ENCODE measurements at regions not wholly inside any gene's neighbourhood (a gene's known extent, or its start where the extent isn't known, plus 50 kb on each side); places are given as distances from the start of the nearest gene placed in this dataset.

- H3K27me3 Mint-ChIP-seq (ENCODE audit: insufficient read depth) = peaks cover 2% of the 10 kb centered on the region
- no peak for TF ChIP-seq CTCF (conservative IDR thresholded peaks at IDR 0.05)
- WGBS, 2 experiments (ENCODE audit: insufficient coverage in 1 of 2, insufficient read length in 1 of 2) = 80% methylated on average over 1 of the region's 1 CpG; no CpG with 5 or more reads in 1 of the 2 experiments
- no peak overlapping the region for H3K27ac ChIP-seq (ENCODE audit: low read depth, low read length)
- no peak for DNase-seq
- H3K4me3 ChIP-seq (ENCODE audit: low read length) = no peak overlapping the region
- H3K9ac ChIP-seq (ENCODE audit: extremely low read depth, low read length, poor library complexity, severe bottlenecking) = no peak overlapping the region
- no peaks in the 10 kb centered on the region for H3K27me3 ChIP-seq (ENCODE audit: control insufficient read depth, insufficient read depth, low read length, poor library complexity, severe bottlenecking)
- no peaks in the 10 kb centered on the region for H3K36me3 ChIP-seq (ENCODE audit: control insufficient read depth, insufficient read depth, low read length)
- no peak overlapping the region for H3K4me3 Mint-ChIP-seq
- H3K36me3 Mint-ChIP-seq (ENCODE audit: low read depth) = no peaks in the 10 kb centered on the region
- no peaks in the 10 kb centered on the region for H3K9me3 ChIP-seq (ENCODE audit: control insufficient read depth, low read length)
- no peaks in the 10 kb centered on the region for H3K4me1 ChIP-seq (ENCODE audit: control insufficient read depth, insufficient read depth, low read length)
- no peaks in the 10 kb centered on the region for H3K9me3 Mint-ChIP-seq
- no peaks in the 10 kb centered on the region for H3K4me1 Mint-ChIP-seq
- H3K27ac Mint-ChIP-seq = no peak overlapping the region
Measured at GRCh38 chr13:53568491-53568890, 539.9 kb downstream of the OLFM4 start.

GRCh38 chr13:53569453-53569852, 540.8 kb downstream of the OLFM4 start:
- no peak overlapping the region for H3K27ac ChIP-seq (ENCODE audit: low read depth, low read length)
- H3K4me3 Mint-ChIP-seq = no peak overlapping the region
- WGBS, 2 experiments (ENCODE audit: insufficient coverage in 1 of 2, insufficient read length in 1 of 2) = 67 to 90% methylated on average over 1 to 2 of the region's 2 CpGs
- no peak overlapping the region for H3K4me3 ChIP-seq (ENCODE audit: low read length)
- H3K4me1 ChIP-seq (ENCODE audit: control insufficient read depth, insufficient read depth, low read length) = no peaks in the 10 kb centered on the region
- no peak for TF ChIP-seq CTCF (conservative IDR thresholded peaks at IDR 0.05)
- H3K27me3 Mint-ChIP-seq (ENCODE audit: insufficient read depth) = peaks cover 2% of the 10 kb centered on the region
- no peaks in the 10 kb centered on the region for H3K36me3 Mint-ChIP-seq (ENCODE audit: low read depth)
- H3K27ac Mint-ChIP-seq = no peak overlapping the region
- no peaks in the 10 kb centered on the region for H3K9me3 Mint-ChIP-seq
- H3K4me1 Mint-ChIP-seq = no peaks in the 10 kb centered on the region
- no peaks in the 10 kb centered on the region for H3K27me3 ChIP-seq (ENCODE audit: control insufficient read depth, insufficient read depth, low read length, poor library complexity, severe bottlenecking)
- no peaks in the 10 kb centered on the region for H3K36me3 ChIP-seq (ENCODE audit: control insufficient read depth, insufficient read depth, low read length)
- DNase-seq = no peak
- H3K9me3 ChIP-seq (ENCODE audit: control insufficient read depth, low read length) = no peaks in the 10 kb centered on the region
- H3K9ac ChIP-seq (ENCODE audit: extremely low read depth, low read length, poor library complexity, severe bottlenecking) = no peak overlapping the region

GRCh38 chr13:53601113-53601512, 572.5 kb downstream of the OLFM4 start:
- H3K9me3 Mint-ChIP-seq = no peaks in the 10 kb centered on the region
- no peak for DNase-seq
- no peak for TF ChIP-seq CTCF (conservative IDR thresholded peaks at IDR 0.05)
- H3K27me3 Mint-ChIP-seq (ENCODE audit: insufficient read depth) = no peaks in the 10 kb centered on the region
- Histone ChIP-seq H3K36me3 (ENCODE audit: control insufficient read depth, insufficient read depth, low read length) (no peaks in the 10 kb centered on the region), H3K9me3 (ENCODE audit: control insufficient read depth, low read length) (no peaks in the 10 kb centered on the region), H3K27ac (ENCODE audit: low read depth, low read length) (no peak overlapping the region), H3K4me3 (ENCODE audit: low read length) (no peak overlapping the region), H3K9ac (ENCODE audit: extremely low read depth, low read length, poor library complexity, severe bottlenecking) (no peak overlapping the region), H3K27me3 (ENCODE audit: control insufficient read depth, insufficient read depth, low read length, poor library complexity, severe bottlenecking) (no peaks in the 10 kb centered on the region), H3K4me1 (ENCODE audit: control insufficient read depth, insufficient read depth, low read length) (no peaks in the 10 kb centered on the region)
- 57 to 62% methylated on average over 4 to 5 of the region's 5 CpGs for WGBS, 2 experiments (ENCODE audit: insufficient coverage in 1 of 2, insufficient read length in 1 of 2)
- no peak overlapping the region for H3K27ac Mint-ChIP-seq
- H3K36me3 Mint-ChIP-seq (ENCODE audit: low read depth) = no peaks in the 10 kb centered on the region
- no peak overlapping the region for H3K4me3 Mint-ChIP-seq
- no peaks in the 10 kb centered on the region for H3K4me1 Mint-ChIP-seq
